ENCODE measurements at regions not wholly inside any gene's neighbourhood (a gene's known extent, or its start where the extent isn't known, plus 50 kb on each side); places are given as distances from the start of the nearest gene placed in this dataset.

DNA sequence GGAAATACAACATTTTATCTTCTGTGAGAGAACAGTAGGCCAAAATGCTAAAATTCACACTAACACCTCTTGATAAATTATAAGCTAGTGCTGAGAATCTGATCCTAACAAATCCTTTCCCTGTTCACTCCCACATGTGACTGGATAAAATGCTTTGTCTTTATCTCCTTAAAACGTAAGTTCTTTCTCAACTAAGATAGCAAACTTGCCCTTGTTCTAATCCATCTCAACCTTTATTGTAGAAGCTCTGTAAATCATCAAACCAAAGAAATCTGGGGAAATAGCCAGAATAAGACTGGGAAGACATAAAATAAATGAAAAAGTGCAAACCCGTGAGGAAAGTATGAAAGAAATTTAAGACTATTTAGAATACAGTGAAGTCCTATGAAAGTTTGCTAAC, 1058.4 kb upstream of the ACVR2A start:
- TF ChIP-seq, protein P1, sequence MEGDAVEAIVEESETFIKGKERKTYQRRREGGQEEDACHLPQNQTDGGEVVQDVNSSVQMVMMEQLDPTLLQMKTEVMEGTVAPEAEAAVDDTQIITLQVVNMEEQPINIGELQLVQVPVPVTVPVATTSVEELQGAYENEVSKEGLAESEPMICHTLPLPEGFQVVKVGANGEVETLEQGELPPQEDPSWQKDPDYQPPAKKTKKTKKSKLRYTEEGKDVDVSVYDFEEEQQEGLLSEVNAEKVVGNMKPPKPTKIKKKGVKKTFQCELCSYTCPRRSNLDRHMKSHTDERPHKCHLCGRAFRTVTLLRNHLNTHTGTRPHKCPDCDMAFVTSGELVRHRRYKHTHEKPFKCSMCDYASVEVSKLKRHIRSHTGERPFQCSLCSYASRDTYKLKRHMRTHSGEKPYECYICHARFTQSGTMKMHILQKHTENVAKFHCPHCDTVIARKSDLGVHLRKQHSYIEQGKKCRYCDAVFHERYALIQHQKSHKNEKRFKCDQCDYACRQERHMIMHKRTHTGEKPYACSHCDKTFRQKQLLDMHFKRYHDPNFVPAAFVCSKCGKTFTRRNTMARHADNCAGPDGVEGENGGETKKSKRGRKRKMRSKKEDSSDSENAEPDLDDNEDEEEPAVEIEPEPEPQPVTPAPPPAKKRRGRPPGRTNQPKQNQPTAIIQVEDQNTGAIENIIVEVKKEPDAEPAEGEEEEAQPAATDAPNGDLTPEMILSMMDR (IDR thresholded peaks at IDR 0.05), result no peak
- no peak for TF ChIP-seq POLR2A (IDR thresholded peaks at IDR 0.05)

All from testis (tissue), 2 donors.